ENCODE measurements at regions not wholly inside any gene's neighbourhood (a gene's known extent, or its start where the extent isn't known, plus 50 kb on each side); places are given as distances from the start of the nearest gene placed in this dataset.

DNA sequence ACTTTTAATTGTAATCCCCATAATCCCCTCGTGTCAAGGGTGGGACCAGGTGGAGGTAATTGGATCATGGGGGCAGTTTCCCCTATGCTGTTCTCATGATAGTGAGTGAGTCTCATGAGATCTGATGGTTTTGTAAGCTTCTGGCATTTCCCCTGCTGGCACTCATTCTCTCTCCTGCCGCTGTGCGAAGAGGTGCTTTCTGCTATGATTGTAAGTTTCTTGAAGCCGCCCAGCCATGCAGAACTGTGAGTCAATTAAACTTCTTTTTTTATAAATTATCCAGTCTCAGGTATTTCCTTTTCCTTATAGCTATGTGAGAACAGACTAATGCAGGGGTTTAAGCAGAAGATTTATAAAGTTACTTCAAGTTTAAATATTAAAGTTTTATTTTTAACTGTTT, 655.2 kb downstream of the EPHA4 start:
- no peak overlapping the region for H3K27ac ChIP-seq
- no peak for TF ChIP-seq CTCF (IDR thresholded peaks at IDR 0.05)
- no peak for TF ChIP-seq ZFX (IDR thresholded peaks at IDR 0.05; ENCODE audit: borderline replicate concordance)

GRCh38 chr2:220930271-220931076, 641.6 kb downstream of the EPHA4 start:
- TF ChIP-seq ZFX (IDR thresholded peaks at IDR 0.05; ENCODE audit: borderline replicate concordance) = no peak
- no peak overlapping the region for H3K27ac ChIP-seq

DNA sequence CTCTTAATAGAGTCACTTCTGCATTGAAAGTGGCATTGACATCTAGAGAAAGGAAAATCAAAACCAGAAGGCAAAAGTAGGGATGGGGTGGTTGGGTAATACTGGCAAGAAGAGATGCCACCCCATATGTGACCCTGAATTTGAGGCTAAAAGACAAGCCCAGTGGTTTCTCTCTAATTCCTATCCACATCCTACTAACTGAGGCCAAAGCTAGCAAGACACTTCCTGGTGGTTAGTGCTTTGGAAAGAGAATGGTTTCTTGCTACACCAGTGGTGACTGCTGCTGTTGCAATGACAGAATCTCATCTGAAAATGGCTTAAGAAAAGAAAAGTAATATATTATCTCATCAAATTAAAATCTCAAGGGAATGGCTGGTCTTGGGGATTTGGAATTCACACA, 640.6 kb downstream of the EPHA4 start:
- H3K27ac ChIP-seq = no peak overlapping the region
- TF ChIP-seq CTCF (IDR thresholded peaks at IDR 0.05) (no peak), ZFX (IDR thresholded peaks at IDR 0.05; ENCODE audit: borderline replicate concordance) (no peak)

DNA sequence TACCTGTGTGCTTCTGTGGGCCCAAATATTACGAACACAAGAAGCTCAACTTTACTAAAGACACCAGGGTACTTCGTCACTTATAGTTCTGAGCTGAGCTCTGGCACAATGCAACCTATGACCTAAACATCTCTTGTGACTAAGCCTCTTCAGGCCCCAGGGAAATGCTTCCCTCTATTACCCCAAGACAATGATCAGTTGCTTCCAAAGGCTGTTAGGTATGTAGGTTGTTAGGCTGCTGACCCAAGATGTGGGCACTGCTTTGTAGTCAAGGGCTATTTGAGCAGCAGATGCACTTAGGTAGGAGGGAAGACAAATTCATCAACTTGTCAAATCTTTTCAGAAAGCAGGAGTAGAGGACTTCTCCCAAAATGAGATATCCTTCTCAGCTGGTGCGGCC, 640.1 kb downstream of the EPHA4 start:
- no peak overlapping the region for H3K27ac ChIP-seq
- TF ChIP-seq CTCF (IDR thresholded peaks at IDR 0.05) (no peak), ZFX (IDR thresholded peaks at IDR 0.05; ENCODE audit: borderline replicate concordance) (no peak)

GRCh38 chr2:220935789-220936321, 636.2 kb downstream of the EPHA4 start:
- no peak overlapping the region for H3K27ac ChIP-seq
- TF ChIP-seq CTCF (IDR thresholded peaks at IDR 0.05) (no peak), ZFX (IDR thresholded peaks at IDR 0.05; ENCODE audit: borderline replicate concordance) (no peak)

GRCh38 chr2:220936641-220937197, 635.4 kb downstream of the EPHA4 start:
- TF ChIP-seq CTCF (IDR thresholded peaks at IDR 0.05) (no peak), ZFX (IDR thresholded peaks at IDR 0.05; ENCODE audit: borderline replicate concordance) (no peak)
- no peak overlapping the region for H3K27ac ChIP-seq

DNA sequence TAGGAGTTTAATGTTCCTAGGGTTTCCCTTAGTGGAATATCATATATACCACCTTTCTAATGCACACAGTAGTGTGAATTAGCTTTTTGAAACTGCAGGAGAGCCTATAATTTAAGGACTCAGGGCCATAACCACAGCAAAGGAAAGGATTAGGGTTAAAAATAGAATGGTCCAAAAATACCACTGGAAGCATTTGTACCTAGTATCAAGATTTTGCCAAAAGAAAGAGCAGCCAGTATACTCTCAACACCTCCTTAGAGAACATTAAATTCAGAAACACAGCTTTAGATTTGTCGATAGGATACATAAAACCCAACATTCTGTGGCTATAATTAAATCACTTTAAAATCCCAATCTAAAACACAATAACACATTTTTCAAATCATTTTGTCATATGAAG, 634.9 kb downstream of the EPHA4 start:
- TF ChIP-seq CTCF (IDR thresholded peaks at IDR 0.05) (no peak), ZFX (IDR thresholded peaks at IDR 0.05; ENCODE audit: borderline replicate concordance) (no peak)
- H3K27ac ChIP-seq = no peak overlapping the region

All from 22Rv1 (cell line).